ENCODE measurements at regions not wholly inside any gene's neighbourhood (a gene's known extent, or its start where the extent isn't known, plus 50 kb on each side); places are given as distances from the start of the nearest gene placed in this dataset.

GRCh38 chr13:88817560-88817959, 1146.4 kb downstream of the SLITRK5 start:
- TF ChIP-seq, protein P1, sequence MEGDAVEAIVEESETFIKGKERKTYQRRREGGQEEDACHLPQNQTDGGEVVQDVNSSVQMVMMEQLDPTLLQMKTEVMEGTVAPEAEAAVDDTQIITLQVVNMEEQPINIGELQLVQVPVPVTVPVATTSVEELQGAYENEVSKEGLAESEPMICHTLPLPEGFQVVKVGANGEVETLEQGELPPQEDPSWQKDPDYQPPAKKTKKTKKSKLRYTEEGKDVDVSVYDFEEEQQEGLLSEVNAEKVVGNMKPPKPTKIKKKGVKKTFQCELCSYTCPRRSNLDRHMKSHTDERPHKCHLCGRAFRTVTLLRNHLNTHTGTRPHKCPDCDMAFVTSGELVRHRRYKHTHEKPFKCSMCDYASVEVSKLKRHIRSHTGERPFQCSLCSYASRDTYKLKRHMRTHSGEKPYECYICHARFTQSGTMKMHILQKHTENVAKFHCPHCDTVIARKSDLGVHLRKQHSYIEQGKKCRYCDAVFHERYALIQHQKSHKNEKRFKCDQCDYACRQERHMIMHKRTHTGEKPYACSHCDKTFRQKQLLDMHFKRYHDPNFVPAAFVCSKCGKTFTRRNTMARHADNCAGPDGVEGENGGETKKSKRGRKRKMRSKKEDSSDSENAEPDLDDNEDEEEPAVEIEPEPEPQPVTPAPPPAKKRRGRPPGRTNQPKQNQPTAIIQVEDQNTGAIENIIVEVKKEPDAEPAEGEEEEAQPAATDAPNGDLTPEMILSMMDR (IDR thresholded peaks at IDR 0.05) = no peak
- no peak for TF ChIP-seq POLR2A (IDR thresholded peaks at IDR 0.05)
- no peak for TF ChIP-seq EP300 (IDR thresholded peaks at IDR 0.05)

Data from ovary (tissue), 3 donors.